GM23338 (cell line): ENCODE measurements at regions not wholly inside any gene's neighbourhood (a gene's known extent, or its start where the extent isn't known, plus 50 kb on each side); places are given as distances from the start of the nearest gene placed in this dataset.

Experiments
- EZH2 ChIP-seq: fragments of 200-600 bp; sonication (generic); IDR thresholded peaks from one replicate; pipeline ENCODE4 v1.8.0; 2017; ENCODE audit warnings: antibody characterized with exemption, mild to moderate bottlenecking, low read depth; ENCODE audit not compliant: unreplicated experiment
- NANOG ChIP-seq: IDR thresholded peaks from 2 replicates; pipeline ENCODE4 v1.6.1; 2016; ENCODE audit warnings: antibody characterized with exemption, borderline replicate concordance
- TF ChIP-seq, protein P1 (sequence below), 2 experiments: fragments of 200-600 bp in 1 of 2; sonication (generic) in 1 of 2; conservative IDR thresholded peaks; 2 replicates each; pipeline versions ENCODE4 v1.5.1 to v1.6.1; 2016 to 2017; ENCODE audit warnings: antibody characterized with exemption in 2 of 2, low read depth in 2 of 2, mild to moderate bottlenecking in 2 of 2, moderate library complexity in 1 of 2

DNA sequence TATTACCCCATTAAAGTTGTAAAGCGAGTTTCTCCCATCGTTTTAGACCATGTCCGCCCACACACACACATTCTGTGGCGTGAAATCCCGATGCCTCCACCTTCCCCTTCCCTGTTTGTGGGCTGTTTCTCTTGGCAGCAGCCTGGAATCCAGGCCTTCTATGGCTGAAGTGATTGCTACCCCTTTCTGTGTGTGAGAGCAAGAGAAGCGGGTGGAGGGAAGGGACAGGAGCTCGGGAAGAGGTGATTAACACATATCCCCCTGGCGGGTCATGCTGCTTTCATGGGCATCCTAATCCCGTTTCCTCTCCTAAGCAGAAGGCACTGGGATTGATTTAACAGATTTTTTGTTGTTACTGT, 283.8 kb upstream of the RGMA start:
- TF ChIP-seq, protein P1, sequence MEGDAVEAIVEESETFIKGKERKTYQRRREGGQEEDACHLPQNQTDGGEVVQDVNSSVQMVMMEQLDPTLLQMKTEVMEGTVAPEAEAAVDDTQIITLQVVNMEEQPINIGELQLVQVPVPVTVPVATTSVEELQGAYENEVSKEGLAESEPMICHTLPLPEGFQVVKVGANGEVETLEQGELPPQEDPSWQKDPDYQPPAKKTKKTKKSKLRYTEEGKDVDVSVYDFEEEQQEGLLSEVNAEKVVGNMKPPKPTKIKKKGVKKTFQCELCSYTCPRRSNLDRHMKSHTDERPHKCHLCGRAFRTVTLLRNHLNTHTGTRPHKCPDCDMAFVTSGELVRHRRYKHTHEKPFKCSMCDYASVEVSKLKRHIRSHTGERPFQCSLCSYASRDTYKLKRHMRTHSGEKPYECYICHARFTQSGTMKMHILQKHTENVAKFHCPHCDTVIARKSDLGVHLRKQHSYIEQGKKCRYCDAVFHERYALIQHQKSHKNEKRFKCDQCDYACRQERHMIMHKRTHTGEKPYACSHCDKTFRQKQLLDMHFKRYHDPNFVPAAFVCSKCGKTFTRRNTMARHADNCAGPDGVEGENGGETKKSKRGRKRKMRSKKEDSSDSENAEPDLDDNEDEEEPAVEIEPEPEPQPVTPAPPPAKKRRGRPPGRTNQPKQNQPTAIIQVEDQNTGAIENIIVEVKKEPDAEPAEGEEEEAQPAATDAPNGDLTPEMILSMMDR (conservative IDR thresholded peaks at IDR 0.05; ENCODE audit: low read depth in 2 of 2) = no peak
- TF ChIP-seq EZH2 = no peak
- TF ChIP-seq NANOG = no peak
